BLaER1 (cell line): ENCODE measurements at regions not wholly inside any gene's neighbourhood (a gene's known extent, or its start where the extent isn't known, plus 50 kb on each side); places are given as distances from the start of the nearest gene placed in this dataset.

Source experiments
- H3K27ac ChIP-seq: shearing (Covaris generic); formaldehyde crosslinking; 2 replicates; pipeline ENCODE4 v1.8.1; 2022
- H3K27me3 ChIP-seq: shearing (Covaris generic); formaldehyde crosslinking; 2 replicates; pipeline ENCODE4 v1.8.1; 2022
- H3K36me3 ChIP-seq: shearing (Covaris generic); formaldehyde crosslinking; 2 replicates; pipeline ENCODE4 v1.8.1; 2022
- H3K4me1 ChIP-seq: shearing (Covaris generic); formaldehyde crosslinking; 2 replicates; pipeline ENCODE4 v1.8.1; 2022
- H3K4me2 ChIP-seq: shearing (Covaris generic); formaldehyde crosslinking; 2 replicates; pipeline ENCODE4 v1.8.1; 2022
- H3K4me3 ChIP-seq: shearing (Covaris generic); formaldehyde crosslinking; 2 replicates; pipeline ENCODE4 v1.8.1; 2022
- H3K9ac ChIP-seq: shearing (Covaris generic); formaldehyde crosslinking; 2 replicates; pipeline ENCODE4 v1.8.1; 2022
- H3K9me3 ChIP-seq: shearing (Covaris generic); formaldehyde crosslinking; 2 replicates; pipeline ENCODE4 v1.8.1; 2022
- H4K20me1 ChIP-seq: shearing (Covaris generic); formaldehyde crosslinking; 2 replicates; pipeline ENCODE4 v1.8.1; 2022
- Cebpa-rat ChIP-seq: shearing (Covaris generic); IDR thresholded peaks from 2 replicates; pipeline ENCODE4 v1.8.1; 2022

DNA sequence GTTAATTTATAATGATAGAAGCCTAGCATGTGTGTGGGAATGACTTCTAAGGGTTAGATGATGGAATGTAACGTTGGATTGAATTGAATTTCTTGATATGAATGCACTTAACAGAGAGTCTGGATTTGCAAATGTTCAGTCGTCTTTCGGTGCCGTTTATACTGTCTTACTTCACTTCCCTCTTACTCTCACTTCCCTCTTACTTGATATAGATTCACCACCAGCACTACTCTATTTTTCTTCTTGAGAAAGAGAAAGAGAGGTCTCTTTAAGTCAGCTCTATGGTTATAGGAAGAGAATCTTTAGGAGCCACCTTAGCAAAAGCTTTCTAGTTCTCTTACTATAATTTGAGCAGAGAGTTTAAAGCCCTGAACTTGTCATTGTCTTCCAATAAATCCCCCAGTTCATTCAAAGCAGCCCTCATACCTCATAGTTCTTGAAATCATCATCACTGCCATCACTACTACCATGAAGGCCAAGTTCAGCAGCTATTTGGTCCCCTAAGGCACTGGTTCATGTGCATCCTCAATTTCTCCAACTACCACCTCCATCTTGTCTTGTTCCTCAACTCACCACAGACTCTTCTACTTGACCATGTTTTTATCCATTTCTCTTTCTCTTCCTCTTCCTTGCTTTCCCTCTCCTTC is 501.7 kb upstream of the TCF4 start:
- no peak overlapping the region for H3K9ac ChIP-seq

DNA sequence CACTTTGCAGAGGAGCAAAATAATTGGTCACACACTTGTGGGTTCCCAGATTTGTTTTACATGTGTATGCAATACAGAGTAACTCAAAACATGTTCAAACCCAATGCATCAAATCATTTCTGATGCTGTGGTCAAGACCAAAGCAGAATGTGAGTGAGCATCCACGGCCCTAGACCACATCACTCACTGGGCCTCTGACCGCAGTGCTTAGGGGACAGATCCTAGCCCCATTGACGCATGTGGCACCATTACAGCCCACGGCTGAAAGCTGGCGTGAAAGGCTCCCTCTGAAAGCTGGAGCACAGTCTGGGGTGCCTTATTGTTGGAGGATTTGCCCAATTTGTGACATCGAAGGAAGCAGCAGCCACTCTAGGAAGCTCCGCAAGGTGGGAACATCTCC is 498.8 kb upstream of the TCF4 start:
- Histone ChIP-seq H3K27ac (no peak overlapping the region), H3K4me3 (no peak overlapping the region), H3K27me3 (no peaks in the 10 kb centered on the region), H3K9me3 (no peaks in the 10 kb centered on the region), H3K4me2 (no peak overlapping the region), H3K36me3 (no peaks in the 10 kb centered on the region), H3K4me1 (peaks cover 8% of the 10 kb centered on the region; the same call in 1 of the 2 replicates), H3K9ac (no peak overlapping the region), H4K20me1 (no peaks in the 10 kb centered on the region)
- no peak for TF ChIP-seq Cebpa-rat

More for the DNA sequence above, 501.7 kb upstream of the TCF4 start:
- Histone ChIP-seq H3K27ac (no peak overlapping the region), H3K4me2 (peak overlapping the region; percentile 4; the same call in 1 of the 2 replicates), H3K9me3 (no peaks in the 10 kb centered on the region), H3K4me1 (peaks cover 8% of the 10 kb centered on the region; the same call in 1 of the 2 replicates), H3K36me3 (no peaks in the 10 kb centered on the region), H3K27me3 (no peaks in the 10 kb centered on the region), H4K20me1 (no peaks in the 10 kb centered on the region), H3K4me3 (no peak overlapping the region)
- TF ChIP-seq Cebpa-rat = no peak

DNA sequence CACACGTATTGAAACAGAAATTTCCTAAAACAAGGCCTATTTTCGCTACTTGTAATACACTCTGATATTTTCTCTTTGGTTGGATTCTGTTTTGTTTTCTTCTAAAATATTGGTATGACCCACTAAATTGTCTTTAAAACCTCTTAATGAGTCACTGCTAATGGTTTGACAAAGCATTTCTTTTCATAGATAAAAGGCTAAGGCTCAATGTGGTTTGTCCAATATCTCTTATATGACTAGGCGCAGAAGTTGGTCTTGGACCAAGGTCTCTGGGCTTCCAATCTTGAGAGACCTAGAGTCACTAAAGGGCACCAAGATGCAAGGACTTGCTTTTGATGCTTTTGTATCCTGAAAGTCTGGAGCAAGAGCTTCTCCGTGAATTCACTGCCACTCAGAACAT is 498.2 kb upstream of the TCF4 start:
- Histone ChIP-seq H3K36me3 (no peaks in the 10 kb centered on the region), H3K9ac (no peak overlapping the region), H3K4me1 (peaks cover 8% of the 10 kb centered on the region; the same call in 1 of the 2 replicates), H4K20me1 (no peaks in the 10 kb centered on the region), H3K27ac (no peak overlapping the region), H3K4me3 (no peak overlapping the region), H3K27me3 (no peaks in the 10 kb centered on the region), H3K9me3 (no peaks in the 10 kb centered on the region), H3K4me2 (no peak overlapping the region)
- no peak for TF ChIP-seq Cebpa-rat

DNA sequence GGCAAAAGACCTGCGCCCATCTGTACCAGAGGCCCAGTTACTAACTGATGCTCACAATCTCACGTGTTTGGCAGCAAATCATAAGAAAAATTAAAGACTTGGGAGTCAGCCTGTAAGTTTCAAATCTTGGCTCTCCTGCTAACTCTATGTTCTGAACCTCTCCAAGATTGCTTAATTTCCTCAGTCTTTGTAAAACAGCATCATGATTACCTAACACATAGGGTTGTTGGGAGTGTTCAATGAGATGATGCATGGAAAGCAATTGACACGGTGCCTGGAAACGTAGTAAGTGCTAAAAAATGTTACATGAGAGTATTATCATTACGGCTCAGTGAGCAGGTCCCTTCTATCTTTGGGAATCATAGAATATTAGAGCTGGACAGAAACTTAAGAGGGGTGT is 497.6 kb upstream of the TCF4 start:
- Histone ChIP-seq H3K27me3 (no peaks in the 10 kb centered on the region), H3K4me3 (no peak overlapping the region), H3K4me2 (no peak overlapping the region), H4K20me1 (no peaks in the 10 kb centered on the region), H3K36me3 (no peaks in the 10 kb centered on the region), H3K4me1 (peaks cover 8% of the 10 kb centered on the region; the same call in 1 of the 2 replicates), H3K27ac (no peak overlapping the region), H3K9ac (no peak overlapping the region), H3K9me3 (no peaks in the 10 kb centered on the region)
- TF ChIP-seq Cebpa-rat = no peak

DNA sequence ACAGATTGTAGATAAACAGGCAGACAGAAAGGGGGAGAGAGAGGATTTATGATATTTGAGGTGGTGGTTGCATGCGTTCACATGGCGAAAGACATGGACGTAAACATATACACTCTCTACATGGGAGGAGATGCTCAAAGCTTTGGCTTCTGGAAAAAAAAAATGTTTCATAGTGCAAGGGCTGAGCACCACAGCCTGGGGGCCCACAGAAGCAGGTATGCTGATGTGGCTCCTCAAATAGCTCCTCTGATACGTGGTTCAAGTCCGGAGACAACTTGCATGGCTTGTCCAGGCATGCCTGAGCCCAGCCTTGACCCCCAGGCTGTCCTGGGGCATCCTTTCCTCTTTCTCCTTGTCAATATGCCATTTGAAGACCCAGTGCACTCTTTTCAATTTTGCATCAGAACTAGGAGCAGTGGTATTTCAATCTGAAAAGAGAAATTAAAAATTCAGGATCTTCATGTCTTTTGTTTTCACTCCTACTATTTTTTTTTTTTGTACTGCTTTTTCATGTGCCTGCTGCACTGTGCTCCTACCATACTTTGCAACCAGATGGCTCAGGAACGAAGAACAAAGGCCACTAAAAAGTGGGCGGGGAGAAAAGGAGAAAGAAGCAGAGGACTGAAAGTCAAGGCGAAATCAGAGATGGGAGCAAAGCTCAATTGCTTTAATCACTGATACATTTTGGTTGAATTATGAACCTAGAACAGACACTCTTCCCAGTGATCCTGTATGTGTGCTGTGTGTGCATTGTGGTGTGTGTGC is 495.7 kb upstream of the TCF4 start:
- no peak for TF ChIP-seq Cebpa-rat
- Histone ChIP-seq H3K9ac (no peak overlapping the region), H3K4me2 (no peak overlapping the region), H3K27me3 (no peaks in the 10 kb centered on the region), H3K9me3 (no peaks in the 10 kb centered on the region), H3K36me3 (no peaks in the 10 kb centered on the region), H4K20me1 (no peaks in the 10 kb centered on the region), H3K4me3 (no peak overlapping the region), H3K4me1 (no peaks in the 10 kb centered on the region; the same call in 1 of the 2 replicates), H3K27ac (no peak overlapping the region)

DNA sequence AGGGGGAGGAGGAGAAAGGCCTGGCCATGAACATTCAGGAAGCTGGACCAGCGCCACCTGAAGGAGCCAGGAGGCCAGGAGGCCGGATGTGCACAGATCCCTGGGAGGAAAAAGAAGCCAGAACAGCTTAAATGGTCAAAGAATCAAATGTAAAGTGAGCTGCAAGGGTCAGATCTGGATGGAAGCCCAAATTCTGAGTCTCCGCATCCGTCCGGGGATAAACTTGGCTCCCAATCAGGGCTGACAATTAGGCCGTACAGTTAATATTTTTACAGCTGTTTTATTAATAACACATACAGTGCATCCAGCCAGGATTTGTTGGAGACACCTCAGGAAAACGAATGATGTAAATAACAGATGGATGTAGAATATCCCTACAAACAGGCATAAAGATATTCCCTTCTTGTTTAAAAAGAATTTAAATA is 495.1 kb upstream of the TCF4 start:
- Histone ChIP-seq H3K4me1 (no peaks in the 10 kb centered on the region; the same call in 1 of the 2 replicates), H3K4me3 (no peak overlapping the region), H3K36me3 (no peaks in the 10 kb centered on the region), H3K27me3 (no peaks in the 10 kb centered on the region), H3K4me2 (no peak overlapping the region), H3K9ac (no peak overlapping the region), H4K20me1 (no peaks in the 10 kb centered on the region), H3K9me3 (no peaks in the 10 kb centered on the region), H3K27ac (no peak overlapping the region)
- no peak for TF ChIP-seq Cebpa-rat

DNA sequence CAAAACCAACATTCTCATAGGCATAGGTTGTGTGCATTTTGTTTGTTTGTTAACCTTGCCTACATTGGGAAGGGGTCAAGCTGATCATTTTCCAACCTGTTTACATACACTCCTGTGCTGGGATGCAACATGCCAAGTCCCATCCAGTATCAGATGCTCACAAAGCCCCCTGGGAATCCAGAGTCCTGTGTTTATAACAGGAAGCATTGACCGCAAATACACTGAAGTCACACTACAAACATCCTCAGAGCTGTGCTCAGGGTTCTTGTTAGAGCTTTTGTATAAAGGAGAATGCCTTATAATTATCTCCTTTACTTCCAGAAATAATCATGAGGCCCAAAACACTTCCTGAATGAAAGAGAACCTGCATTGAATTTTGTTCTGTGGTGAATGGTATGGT is 488.7 kb upstream of the TCF4 start:
- Histone ChIP-seq H3K9me3 (no peaks in the 10 kb centered on the region), H3K9ac (no peak overlapping the region), H4K20me1 (no peaks in the 10 kb centered on the region), H3K27me3 (no peaks in the 10 kb centered on the region), H3K27ac (no peak overlapping the region), H3K36me3 (no peaks in the 10 kb centered on the region), H3K4me2 (no peak overlapping the region), H3K4me1 (no peaks in the 10 kb centered on the region), H3K4me3 (no peak overlapping the region)
- TF ChIP-seq Cebpa-rat = no peak

DNA sequence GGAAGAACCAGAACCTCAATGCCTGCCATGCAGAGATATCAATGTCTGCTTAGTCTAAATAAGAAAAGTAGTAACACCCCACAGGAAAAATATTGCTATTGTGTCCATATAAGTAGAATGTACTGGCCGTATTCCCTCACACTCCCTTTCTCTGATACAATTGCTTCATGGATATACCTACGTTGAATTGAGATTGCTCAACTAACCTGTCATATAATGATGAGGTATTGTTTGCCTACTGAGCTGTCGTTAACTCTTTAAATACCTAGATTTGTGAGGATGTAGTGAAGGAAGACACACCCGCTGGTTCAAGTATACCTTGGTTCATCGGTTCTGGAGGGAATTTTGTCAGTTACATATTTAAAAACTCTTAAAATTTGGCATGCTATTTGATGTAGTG is 480.7 kb upstream of the TCF4 start:
- no peak overlapping the region for H3K4me2 ChIP-seq
- no peak overlapping the region for H3K9ac ChIP-seq
- H3K36me3 ChIP-seq = no peaks in the 10 kb centered on the region
- no peaks in the 10 kb centered on the region for H3K4me1 ChIP-seq
- no peaks in the 10 kb centered on the region for H4K20me1 ChIP-seq
- H3K27ac ChIP-seq = no peak overlapping the region
- TF ChIP-seq Cebpa-rat = no peak
- H3K9me3 ChIP-seq = no peaks in the 10 kb centered on the region
- no peak overlapping the region for H3K4me3 ChIP-seq
- no peaks in the 10 kb centered on the region for H3K27me3 ChIP-seq

DNA sequence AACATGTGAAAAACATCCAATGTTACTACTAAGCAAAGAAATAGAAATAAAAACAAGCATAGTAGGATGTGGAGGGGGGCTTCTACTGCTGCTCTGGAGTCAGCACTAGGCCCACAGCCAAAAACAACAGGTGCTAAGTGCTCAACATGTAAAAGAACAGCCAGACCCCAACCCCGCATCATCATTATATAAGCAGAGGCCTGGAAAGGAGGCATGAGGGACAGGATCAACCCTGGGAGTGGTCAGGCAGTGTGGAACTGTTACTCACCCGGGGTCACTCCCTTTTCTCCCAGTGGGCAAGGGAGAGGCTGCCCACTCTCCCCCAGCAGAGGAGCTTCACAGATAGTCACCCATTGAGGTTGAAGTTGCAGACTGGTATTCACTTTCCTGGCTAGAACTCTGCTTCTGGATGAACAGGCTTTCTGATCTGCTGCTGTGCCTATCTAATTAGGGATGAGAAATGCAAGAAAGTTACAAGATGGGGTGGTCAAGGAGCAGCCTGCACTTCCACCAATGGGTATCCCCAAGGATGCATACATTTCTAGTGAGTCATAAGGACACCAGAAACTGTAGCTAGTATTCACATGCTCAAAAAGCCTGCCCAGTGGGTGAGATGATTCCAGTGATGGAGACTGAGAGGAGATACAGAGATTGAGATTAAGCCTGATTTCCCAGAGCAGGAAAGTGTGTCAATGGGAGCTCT is 480.1 kb upstream of the TCF4 start:
- no peaks in the 10 kb centered on the region for H3K9me3 ChIP-seq
- H4K20me1 ChIP-seq = no peaks in the 10 kb centered on the region
- H3K9ac ChIP-seq = no peak overlapping the region
- H3K27ac ChIP-seq = no peak overlapping the region
- no peak for TF ChIP-seq Cebpa-rat
- H3K4me2 ChIP-seq = no peak overlapping the region
- no peaks in the 10 kb centered on the region for H3K27me3 ChIP-seq
- no peaks in the 10 kb centered on the region for H3K4me1 ChIP-seq
- H3K36me3 ChIP-seq = no peaks in the 10 kb centered on the region
- no peak overlapping the region for H3K4me3 ChIP-seq
